Spleen (tissue), 7 donors: ENCODE measurements at regions not wholly inside any gene's neighbourhood (a gene's known extent, or its start where the extent isn't known, plus 50 kb on each side); places are given as distances from the start of the nearest gene placed in this dataset.
"Not testable (repeated sequence)": the region's sequence is repeated elsewhere in the genome, so short reads cannot be mapped to it uniquely, and the experiment has no call there.

ENCODE experiments used
- POLR2A ChIP-seq, 3 donors: fragments of 450-650 bp; IDR thresholded peaks; one replicate each; pipeline ENCODE4 v1.5.1; 2017; ENCODE audit warnings: antibody characterized with exemption in 3 of 3, mild to moderate bottlenecking in 1 of 3
- POLR2AphosphoS5 ChIP-seq, 3 donors: sonication (generic); formaldehyde crosslinking; IDR thresholded peaks; one replicate each; pipeline ENCODE4 v1.5.1; 2017; ENCODE audit warnings: antibody characterized with exemption in 3 of 3
- TF ChIP-seq, protein P1 (sequence below), 11 experiments: fragments of 200-600 bp in 7 of 11; fragments of 450-650 bp in 4 of 11; sonication (generic) in 4 of 11; IDR thresholded peaks in 8 of 11; conservative IDR thresholded peaks in 3 of 11; 1 replicate in 7 of 11; 2 replicates in 4 of 11; pipeline versions ENCODE4 v1.4.0 to v1.8.0; 2016 to 2021; ENCODE audit warnings: antibody characterized with exemption in 11 of 11, inconsistent platforms in 4 of 11, mild to moderate bottlenecking in 1 of 11
- donor health status: DM: no; HTN: no; CAD: no; lungs with moderate emphysema.
- donor health status: DM: no; HTN: no; CAD: no.
- donor health status: DM: no; HTN: no; CAD: no.

DNA sequence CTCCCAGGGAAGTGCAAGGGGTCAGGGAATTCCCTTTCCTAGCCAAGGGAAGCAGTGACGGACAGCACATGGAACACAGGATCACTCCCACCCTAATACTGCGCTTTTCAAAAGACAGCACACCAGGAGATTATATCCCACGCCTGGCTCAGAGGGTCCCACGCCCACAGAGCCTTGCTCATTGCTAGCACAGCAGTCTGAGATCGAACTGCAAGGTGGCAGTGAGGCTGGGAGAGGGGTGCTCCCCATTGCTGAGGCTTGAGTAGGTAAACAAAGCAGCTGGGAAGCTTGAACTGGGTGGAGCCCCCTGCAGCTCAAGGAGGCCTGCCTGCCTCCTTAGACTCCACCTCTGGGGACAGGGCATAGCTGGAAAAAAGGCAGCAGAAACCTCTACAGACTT lies 149.2 kb downstream of the MACC1 start:
- TF ChIP-seq, protein P1, sequence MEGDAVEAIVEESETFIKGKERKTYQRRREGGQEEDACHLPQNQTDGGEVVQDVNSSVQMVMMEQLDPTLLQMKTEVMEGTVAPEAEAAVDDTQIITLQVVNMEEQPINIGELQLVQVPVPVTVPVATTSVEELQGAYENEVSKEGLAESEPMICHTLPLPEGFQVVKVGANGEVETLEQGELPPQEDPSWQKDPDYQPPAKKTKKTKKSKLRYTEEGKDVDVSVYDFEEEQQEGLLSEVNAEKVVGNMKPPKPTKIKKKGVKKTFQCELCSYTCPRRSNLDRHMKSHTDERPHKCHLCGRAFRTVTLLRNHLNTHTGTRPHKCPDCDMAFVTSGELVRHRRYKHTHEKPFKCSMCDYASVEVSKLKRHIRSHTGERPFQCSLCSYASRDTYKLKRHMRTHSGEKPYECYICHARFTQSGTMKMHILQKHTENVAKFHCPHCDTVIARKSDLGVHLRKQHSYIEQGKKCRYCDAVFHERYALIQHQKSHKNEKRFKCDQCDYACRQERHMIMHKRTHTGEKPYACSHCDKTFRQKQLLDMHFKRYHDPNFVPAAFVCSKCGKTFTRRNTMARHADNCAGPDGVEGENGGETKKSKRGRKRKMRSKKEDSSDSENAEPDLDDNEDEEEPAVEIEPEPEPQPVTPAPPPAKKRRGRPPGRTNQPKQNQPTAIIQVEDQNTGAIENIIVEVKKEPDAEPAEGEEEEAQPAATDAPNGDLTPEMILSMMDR (IDR thresholded peaks at IDR 0.05 in 8 of 11, conservative IDR thresholded peaks at IDR 0.05 in 3 of 11): not testable (repeated sequence)
- TF ChIP-seq POLR2A, POLR2AphosphoS5 (IDR thresholded peaks at IDR 0.05): not testable (repeated sequence)
